ENCODE measurements at regions not wholly inside any gene's neighbourhood (a gene's known extent, or its start where the extent isn't known, plus 50 kb on each side); places are given as distances from the start of the nearest gene placed in this dataset.
"Not testable (repeated sequence)": the region's sequence is repeated elsewhere in the genome, so short reads cannot be mapped to it uniquely, and the experiment has no call there.

DNA sequence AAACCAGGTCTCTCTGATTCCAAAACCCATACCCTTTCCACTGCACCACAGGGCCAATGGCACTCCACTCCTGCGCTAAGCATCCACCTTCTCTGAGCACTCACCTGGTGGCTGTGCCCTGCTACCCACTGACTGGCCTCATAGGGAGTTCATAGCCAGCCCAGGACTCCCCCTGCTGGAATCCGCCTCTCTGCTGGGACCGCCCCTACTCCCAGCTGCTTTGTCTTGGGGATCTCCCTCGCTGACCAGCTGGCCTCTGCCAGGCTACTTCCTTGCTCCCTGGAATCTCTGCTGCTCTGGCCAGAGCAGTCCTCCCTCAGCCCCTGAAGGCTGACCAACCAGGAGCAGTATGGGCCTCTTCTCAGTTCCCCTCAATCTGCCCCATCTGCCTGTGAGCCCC lies 129.7 kb downstream of the FAXC start:
- DNase-seq, result no peak

DNA sequence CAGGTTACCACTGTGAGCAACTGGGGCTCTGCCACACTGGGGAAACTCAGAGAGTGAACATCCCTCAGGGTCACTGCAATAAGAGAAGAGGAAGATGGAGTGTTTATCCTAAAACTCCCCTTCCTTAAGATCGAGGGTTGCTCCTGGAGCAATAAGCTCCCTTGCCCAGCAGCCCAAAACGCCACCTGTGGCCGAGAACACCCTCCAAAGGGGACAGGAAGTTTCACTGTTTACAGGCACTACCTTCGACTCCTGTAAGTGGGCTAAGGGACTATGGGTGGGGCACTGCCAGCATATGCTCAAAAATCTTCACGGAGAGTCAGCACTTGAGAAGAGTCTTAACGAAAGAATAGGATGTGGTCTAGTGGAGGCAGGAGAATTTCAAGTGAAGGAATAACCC lies 132.5 kb downstream of the FAXC start:
- DNase-seq, result no peak

DNA sequence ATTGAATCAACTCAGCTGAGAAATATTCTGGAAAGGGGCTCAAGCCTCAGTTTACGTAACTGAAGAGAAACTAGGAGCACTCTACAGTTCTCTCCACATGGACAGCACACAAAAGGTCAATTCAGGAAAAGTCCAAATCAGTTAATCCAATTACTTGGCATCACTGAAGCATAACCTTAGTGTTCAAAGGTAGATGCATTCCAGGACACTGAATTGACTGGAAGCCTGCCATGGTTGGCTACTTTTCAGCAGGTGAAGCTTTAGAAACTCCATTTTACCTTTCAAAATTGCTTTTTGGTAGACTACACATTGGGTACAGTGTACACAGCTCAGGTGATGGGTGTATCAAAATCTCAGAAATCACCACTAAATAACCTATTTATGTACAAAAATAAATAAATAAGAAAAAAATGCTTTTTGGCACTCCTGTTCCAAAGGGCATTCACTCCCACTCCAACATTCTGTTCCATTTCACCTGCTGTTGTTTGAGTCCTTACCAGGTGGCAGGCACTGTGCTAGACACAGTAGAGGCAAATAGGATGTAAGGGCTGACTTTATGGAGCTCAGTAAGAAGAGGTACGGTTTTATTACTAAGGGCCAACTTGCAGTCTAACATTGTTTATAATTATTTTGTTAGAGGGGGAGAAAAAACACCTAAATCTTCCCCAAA lies 153.4 kb downstream of the FAXC start:
- no peak for DNase-seq

DNA sequence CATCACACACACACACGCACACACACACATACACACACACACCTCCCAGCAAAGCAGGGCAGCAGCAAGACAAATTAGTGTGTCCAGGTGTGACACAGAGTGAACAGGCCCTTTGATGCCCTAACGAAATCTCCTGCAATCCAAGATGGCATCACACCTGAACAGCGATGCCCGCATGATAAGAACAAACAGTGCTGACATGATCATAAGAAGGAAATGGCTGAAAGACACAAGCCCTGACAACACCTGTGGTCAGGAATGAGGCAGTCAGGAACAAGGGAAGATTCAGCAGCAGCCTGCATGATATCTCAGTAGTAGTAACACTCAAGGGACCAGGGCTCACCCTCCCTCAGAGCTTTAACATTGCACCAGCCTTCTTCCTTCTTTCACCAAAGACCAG lies 156.9 kb downstream of the FAXC start:
- DNase-seq, result no peak

DNA sequence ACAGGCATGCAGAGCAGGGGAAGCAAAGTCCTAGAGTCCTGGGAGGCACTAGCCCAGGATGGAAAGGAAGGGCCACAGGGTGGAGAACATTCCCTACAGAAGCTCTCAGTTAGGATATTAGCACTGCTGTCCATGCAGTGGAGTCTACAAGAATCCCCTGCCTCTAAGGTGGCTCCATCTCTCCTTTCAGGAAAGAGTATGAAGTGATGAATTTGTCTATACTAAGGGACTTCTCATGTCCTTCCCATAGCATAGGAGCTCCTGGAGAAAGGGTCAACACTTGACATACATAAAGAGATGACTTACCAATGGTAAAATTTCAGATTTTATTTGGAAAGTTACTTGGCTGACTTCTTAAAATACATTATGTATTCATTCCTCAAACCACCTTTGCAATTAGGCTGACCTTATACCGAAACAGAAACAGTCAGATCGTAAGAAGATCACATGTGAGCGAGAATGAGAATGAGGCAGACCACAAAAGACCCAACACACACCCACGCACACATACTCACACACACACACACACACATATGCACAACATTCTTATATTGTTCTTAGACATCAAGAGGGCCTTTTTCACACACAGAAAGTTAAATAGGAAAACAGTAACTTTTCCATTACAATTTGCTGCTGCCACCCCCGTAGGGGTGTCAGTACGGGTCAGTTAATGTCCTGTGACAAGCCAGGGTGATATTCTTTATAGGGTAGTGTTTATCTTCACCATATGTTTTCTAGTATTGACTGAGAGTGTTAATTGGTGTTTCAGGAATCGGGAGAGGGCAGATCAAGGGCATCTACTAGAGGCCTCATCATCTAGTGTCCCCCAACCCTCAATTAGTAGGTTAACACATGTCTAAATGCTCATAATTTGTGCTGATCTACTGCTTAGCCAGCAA lies 159.4 kb downstream of the FAXC start:
- DNase-seq, result peak; percentile 62

DNA sequence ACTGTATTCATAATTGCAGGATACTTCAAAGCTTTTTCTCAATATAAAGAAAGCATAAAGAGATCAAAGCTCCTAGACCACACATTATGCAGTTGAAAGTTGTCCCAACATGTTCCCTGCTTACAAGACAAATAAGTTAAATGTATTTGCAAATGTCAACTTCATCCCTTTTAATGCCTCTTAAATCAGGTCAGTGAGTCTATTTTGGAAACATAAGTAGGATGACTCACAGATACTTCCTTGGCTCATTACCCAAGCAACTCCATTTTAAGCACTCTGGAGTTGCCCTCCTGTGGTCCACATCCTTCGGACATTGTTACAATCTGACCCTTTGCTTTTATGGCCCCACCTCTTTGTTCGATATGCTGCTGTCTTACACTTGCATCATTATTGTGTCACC lies 162.0 kb downstream of the FAXC start:
- no peak for DNase-seq

DNA sequence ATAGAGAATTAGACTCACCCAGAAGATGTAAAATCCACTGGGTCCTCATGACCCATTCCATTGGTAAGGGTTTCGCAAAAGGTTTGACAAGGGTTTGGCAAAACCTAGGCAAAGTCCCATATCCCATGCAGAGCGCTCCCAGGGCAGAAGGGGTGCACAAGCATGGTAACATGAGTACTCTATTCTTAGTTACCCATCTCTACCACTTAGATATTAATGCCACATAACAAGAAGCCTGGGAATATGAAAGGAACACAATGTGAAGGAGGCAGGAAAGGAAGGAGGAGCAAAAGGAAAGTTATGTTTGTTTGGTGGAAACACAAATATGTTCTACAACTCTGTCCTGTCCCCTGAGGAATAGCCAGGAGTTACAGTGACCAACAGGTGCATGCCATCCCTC lies 163.1 kb downstream of the FAXC start:
- DNase-seq, result no peak

DNA sequence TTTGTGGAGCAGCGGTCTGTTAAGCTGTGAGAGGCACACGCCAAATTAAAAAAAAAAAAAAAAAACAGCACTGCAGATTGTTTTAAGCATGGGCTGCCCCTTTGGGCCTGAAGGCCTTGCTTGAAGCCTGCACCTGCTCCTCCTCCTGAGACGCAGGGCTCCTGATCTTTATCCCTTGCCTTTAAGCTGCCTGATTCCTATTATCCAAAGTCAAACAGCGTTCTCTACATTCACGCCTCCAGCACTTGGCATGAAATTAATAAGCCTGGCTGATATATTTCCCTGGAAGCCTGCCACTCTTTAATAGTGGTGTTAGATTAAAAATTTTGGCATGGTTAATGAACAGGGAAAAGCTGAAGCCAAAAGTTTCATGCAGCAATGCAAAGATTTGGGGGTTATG lies 163.9 kb downstream of the FAXC start:
- DNase-seq, result no peak

DNA sequence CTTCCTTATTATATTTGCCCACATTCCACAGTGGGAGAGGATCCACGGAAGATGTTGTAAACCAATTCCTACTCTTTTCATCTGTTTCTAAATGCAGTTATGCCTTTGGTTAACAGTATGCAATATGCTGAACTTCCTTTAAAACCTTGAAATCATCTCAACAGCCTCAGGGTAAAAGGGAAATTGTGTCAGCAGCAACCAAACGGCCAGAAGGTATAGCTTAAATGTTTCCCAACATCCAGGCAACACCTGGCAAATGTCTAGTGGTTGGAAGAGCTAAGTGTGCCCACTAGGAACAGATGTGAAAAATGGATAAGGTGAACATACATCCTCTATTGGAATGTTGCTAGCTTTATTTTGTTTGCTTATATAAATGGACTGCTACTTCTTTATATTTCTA lies 164.8 kb downstream of the FAXC start:
- DNase-seq, result no peak

DNA sequence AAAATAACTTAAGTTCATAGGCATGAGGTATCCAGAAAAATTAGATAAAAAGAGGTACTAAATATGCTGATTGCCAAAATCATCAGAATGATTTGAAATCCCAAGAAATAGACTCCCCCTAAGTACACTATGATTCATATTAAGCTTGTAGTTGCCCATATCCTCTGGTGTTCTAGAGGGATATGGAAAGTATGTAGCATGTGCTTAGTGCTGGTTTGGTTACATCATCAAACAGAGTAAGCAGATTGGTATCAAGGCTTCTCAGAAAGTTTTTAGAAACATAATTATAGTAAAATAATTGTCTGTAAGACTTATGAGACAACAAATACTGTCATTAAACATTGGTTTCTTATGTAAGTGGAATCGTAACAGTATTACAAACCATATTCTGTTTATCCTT lies 166.4 kb downstream of the FAXC start:
- DNase-seq, result no peak

DNA sequence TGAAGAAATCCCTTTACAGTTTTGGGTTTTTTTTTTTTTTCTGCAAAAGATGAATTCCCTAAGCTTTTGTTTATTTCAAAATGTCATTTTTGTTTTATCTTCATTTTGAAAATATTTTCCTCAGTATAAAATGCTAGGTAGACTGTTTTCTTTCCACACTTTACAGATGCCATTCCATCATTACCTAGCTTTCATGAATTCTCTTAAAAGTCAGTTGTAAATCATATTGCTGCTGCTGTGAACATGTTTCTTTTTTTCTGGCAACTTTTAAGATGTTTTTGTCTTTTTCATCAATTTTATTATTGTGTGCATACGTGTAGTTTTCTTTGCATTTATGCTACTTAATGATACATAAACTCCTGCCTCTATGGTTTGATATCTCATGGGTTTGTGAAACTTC lies 168.3 kb downstream of the FAXC start:
- no peak for DNase-seq

DNA sequence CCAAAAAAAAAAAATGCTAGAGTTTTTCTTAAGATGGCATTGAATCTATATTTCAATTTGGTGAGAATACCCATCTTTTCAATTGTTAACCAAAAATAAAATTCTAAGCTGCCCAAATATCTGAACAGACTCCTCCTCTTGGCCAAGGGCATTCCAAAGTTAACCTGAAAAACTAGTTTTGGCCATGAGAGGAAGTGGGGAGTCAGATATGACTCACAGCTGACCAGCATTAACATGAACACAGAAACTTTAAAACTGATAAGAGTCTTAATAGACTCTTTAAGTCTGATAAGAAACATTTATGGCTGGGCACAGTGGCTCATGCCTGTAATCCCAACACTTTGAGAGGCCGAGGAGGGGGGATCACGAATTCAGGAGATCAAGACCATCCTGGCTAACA lies 171.3 kb downstream of the FAXC start:
- DNase-seq, result no peak

DNA sequence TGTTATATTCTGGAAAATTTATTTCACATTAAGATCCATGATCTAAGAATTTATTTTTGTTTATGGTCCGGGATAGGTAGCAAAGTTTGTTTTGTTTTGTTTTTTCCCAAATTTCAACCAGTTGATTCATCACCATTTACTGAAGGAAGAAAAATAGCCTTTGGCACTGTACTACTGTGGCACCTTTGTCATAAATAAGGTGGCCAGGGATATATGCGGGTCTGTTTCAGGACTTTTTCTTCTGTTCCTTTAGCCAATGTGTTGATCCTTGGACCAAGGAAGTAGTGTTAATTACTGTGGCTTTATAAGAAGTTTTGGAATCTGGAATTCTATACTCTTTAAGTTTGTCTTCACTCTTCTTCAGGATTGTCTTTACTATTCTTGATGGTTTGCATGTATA lies 171.7 kb downstream of the FAXC start:
- DNase-seq, result no peak

DNA sequence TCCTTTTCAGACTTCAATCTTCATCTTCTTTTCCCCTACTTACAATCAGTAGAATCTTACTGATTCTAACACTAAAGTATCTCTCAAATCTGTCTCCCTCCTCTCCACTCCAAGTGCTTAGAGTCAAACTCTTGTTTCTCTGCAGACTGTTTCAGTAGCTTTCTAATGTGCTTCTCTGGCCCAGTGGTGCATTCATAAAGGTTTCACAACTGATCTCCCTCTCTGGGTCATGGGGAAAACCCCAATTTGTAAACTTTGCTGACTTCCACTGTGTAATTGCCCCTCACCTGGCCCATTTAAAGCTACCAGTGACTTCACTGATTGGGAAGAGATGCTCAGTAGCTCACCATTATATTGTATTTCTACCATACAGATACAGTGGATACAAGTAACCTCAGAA lies 183.6 kb downstream of the FAXC start:
- no peak for DNase-seq

DNA sequence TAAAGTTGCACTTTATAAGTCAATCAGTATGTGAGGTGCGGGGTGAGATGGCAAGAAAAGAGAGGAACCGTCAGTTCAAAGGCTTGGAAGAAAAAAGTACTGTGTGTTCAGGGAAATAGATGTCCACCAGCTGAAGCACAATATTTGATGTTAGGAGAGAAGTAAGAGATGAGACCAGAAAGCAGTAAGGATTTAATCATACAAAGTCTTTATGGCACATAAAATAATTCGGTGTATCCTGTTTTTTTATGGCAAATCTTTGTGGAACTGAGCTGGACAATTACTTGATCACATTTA lies 197.2 kb downstream of the FAXC start:
- no peak for DNase-seq

DNA sequence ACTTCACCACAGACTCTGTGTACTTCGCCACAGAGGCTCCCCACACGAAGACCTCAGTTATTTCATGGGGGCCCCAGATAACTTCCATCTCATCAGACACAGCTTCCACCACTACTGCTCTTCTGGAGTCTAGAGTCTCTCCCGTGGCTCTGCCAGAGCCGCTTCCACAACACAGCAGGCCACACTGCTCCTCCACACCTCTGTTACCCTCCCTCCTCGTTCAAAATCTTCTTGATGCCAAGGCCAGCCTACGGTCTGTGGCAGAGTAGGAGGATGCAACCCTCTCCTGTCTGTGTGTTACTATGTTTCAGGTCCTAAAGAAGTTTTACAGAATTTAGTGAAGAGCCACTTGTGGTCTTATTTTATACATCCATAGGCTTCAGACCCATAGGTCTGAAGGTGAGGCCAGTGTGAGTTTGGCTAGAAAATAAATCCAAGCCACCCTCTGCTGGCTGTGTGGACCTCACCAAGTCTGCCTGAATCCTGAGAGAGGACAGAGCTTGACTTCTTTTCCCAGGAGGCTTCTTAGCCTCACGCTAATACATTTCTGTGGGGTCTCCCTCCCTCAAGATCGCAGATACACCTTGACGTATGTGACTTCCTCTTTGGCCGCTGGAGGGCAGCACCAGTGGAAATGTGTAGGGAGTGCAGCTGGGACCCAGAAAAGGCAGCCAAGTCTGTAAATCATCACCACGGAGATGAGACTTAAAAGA lies 197.7 kb downstream of the FAXC start:
- DNase-seq, result peak; percentile 68

DNA sequence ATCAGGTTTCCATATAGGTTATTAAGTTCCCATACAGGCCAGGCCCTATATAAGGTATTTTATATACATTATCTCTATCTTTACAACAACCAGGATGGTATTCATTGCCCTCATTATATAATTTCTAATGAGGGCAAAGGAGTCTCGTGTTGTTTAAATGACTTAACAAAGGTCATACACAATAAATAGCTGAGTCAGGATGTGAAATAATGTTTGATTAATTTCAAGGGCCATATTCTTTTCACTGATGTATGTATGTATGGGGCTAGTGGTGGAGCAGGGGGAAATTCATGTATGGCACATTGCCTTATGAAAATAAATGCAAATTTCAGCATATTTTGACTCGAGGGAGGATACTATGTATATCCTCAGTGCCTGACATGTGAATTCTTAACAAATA lies 200.7 kb downstream of the FAXC start:
- no peak for DNase-seq

DNA sequence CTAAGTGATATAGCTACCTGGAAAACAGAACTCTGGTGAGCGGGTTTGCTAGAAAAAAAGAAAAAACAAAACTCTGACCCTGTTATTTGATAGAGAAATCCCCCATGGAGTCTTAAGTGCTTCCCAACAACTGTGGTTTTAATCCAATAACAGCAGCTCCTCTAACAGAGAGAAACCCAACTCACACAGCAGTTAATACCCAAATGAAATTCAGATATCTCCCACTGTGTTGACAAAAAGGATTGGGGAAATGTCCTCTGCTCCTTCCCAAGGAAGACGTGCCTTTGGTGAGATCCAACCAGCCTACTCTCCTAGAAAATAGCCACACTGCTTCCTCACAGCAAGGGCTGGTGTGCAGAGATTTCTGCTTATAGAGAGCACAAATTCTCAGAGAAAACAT lies 200.4 kb upstream of the FBXL4 start:
- DNase-seq, result no peak

DNA sequence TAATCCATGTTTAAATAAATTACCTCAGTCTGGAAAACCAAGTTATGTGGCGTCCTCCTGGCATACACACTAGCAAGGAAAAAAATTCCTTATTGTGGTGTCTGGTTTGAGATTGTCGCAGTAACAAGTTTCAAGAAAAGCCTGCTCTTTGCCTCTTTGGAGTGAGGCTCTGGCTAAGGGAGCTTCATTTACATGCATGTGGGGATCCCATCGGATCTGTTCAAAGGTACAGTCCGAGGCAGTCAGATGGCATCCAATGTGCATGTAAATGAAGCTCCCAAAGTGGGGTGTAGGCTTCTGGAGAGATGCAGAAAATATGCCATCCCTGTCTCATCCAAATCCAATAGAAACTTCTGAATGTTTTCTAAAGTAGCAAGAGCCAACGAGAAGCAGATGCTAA lies 199.5 kb upstream of the FBXL4 start:
- no peak for DNase-seq

DNA sequence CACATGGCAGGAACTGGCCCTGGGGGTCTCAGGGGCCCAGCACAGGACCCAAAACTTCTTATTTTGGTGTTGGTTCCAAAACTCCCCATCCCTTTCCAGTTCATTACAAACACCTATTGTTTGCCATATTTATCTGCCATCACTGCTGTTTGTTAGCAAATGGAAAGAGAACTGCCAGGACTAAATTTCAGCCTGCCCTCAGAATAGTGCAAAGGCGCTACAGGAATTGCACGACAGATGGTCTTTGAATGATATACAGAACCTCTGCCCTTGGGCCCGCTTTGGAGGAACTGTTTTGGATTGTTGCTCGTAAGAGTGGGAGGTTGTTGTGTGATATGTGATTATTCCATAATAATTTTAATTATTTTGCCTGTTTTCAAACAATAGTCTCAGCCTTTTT lies 199.0 kb upstream of the FBXL4 start:
- no peak for DNase-seq

DNA sequence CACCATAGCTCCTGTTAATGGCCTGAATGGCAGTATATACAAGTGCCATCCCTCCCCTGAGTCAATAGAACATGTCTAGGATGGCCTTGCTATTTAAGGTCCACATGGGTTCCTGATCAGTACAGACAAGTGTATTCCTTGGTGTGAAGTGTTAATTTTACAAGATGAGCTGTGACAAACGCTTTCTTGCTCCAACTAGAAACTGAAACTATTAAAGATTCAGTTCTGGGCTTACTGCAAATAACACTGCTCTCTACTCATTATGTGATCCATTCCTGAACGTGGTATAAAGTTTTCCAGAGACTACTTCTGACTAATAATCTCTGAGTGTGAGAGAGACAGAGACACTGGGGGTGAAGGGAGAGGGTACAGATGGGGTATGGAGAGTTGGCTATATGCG lies 198.0 kb upstream of the FBXL4 start:
- DNase-seq, result no peak

DNA sequence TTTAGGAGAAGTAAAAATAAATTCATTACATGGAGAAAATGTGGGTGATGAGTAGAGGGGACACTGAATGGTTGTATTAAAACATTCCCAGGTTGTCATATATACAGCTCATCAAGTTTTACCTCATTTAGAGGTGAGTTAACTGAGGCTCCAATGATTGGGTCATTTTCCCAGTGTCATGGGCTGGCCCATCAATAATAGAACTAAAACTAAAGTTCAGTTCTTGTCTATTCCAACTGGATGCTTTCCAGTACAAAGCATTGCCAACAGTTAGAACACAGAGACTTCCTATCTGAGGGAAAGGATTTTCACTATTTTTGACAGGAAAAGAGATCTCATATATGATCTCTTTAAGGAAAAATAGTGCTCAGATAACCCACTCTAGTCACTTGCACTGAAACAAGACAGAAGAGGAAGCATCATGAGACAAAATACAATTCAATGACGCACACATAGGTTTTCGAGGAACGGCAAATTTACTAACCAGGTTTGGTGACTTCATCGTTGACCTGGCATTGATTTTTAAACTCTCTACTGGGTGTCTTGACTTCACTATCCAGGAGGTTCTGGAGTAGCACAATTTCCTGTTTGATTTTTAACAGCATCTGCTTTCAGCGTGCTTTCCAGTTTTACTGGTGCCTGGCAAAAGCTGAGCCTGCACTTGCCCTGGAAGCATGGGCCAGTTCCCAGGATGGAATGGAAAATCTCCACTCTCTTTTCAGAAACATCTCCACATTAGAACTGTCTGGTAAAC lies 195.5 kb upstream of the FBXL4 start:
- no peak for DNase-seq

DNA sequence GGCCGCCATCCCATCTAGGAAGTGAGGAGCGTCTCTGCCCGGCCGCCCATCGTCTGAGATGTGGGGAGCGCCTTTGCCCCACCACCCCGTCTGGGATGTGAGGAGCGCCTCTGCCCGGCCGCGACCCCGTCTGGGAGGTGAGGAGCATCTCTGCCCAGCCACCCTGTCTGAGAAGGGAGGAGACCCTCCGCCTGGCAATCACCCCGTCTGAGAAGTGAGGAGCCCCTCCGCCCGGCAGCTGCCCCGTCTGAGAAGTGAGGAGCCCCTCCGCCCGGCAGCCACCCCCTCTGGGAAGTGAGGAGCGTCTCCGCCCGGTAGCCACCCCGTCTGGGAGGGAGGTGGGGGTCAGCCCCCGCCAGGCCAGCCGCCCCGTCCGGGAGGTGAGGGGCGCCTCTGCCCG lies 194.2 kb upstream of the FBXL4 start:
- DNase-seq, result not testable (repeated sequence)

DNA sequence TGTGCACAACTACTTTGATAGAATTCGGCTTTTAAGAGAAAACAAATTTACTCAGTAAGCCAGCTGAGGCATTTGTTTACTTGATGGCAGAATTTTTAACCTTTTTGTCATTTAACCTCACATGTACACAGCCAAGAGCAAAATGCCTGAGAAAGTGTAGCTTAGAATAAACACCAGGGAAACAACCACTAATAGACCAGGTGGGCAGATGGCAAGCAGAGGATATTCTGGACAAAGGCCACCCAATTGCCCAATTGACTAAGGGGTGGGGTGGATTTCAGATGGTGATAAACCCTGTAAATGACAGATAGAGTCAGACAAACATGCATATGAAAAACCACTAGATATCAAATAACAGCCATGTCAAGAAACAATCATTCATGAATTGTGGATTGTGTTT lies 190.7 kb upstream of the FBXL4 start:
- DNase-seq, result no peak
